Inflammatory macrophage treated with lipopolysaccharide for 4 hours (primary cell): ENCODE measurements at regions not wholly inside any gene's neighbourhood (a gene's known extent, or its start where the extent isn't known, plus 50 kb on each side); places are given as distances from the start of the nearest gene placed in this dataset.

Experiments used
- DNase-seq: peaks from one replicate; pipeline ENCODE4 v3.0.0-alpha.2; 2020

DNA sequence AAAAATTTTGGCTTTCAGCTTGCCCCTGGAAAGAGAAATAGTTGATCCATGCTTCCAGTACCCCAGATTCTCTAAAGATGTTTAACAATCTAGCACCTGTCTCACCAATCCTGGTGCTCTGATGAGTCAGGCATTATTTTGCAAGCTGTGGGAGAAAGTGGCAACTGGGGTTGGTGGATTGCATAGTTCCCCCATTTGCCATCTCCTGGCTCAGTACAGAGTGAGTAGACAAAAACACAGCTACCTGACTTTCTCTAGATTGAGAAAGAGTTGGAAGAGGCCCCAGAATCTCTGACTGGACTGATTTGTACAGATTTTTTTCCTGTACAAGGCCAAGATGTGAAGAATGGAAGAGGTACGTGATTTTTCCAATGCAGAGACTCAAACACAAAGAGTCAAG, 75.1 kb upstream of the NEGR1 start:
- DNase-seq = no peak

DNA sequence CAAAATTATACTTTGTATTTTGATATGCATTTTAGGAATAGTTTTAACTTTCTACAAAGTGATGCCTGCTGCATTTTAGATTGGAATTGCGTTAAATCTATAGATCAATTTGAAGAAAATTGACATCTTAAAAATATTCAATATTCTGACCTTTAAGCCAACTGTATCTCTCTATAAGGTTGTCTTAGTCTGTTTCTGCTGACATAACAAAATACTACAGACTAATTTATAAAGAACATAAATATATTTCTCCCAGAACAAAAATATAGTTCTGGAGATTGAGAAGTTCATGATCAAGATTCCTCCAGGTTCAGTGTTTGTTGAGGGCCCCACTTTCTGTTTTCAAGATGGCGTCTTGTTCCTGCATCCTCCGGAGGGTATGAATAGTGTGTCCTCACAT, 73.6 kb upstream of the NEGR1 start:
- DNase-seq = no peak

DNA sequence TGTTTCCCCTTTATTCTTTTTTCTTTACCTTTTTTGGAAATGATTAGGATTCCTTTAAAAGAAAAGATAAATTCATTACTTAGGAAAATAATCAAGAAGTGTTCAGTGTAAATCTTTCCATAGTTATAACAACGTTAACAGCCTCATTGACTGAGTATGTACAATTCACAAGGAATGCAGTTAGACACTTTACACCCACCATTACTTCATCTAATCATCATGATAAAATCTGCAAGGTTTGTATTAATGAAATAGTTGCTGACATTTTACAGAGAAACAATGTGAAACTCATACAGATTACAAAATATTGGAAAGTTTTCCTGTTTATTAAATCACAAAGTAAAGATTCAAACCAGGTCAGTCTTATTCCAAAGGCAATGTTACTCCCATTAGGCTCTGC, 59.3 kb upstream of the NEGR1 start:
- no peak for DNase-seq

DNA sequence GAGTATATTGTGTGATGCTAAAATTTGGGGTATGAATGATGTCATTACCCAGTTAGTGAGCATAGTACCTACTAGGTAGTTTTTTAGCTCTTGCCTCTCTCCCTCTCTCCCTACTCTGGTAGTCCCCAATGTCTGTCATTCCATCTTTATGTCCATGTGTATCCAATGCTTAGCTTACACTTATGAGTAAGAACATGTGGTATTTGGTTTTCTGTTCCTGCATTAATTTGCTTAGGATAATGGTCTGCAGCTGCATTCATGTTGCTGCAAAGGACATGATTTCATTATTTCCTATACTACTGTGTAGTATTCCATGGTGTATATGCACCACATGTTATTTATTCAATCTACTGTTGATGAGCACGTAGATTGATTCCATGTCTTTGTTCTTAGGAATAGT, 54.4 kb upstream of the NEGR1 start:
- no peak for DNase-seq
